ENCODE measurements at regions not wholly inside any gene's neighbourhood (a gene's known extent, or its start where the extent isn't known, plus 50 kb on each side); places are given as distances from the start of the nearest gene placed in this dataset.

- intact Hi-C loops (cut with micrococcal nuclease): no loop called here
- no peaks in the 10 kb centered on the region for H3K4me1 ChIP-seq (ENCODE audit: control insufficient read depth in 2 of 2, insufficient read depth in 2 of 2, low read length in 2 of 2)
- POLR2A ChIA-PET: no interaction called here
- no peaks in the 10 kb centered on the region for H3K79me2 ChIP-seq (ENCODE audit: control insufficient read depth, insufficient read depth, low read length)
- H3K36me3 ChIP-seq (replicated peaks in 1 of 2; ENCODE audit: control extremely low read depth in 1 of 2, control insufficient read depth in 1 of 2, extremely low read depth in 1 of 2, insufficient read depth in 2 of 2, low read length in 1 of 2): no peaks in the 10 kb centered on the region
- H2AFZ ChIP-seq (ENCODE audit: insufficient read depth, low read depth, low read length, poor library complexity, severe bottlenecking): no peak overlapping the region
- no peak overlapping the region for H3K27ac ChIP-seq (ENCODE audit: low read length in 2 of 2)
- Mint-ChIP-seq H3K9me3 (ENCODE audit: insufficient read depth) (peaks cover 2% of the 10 kb centered on the region), H3K27me3 (no peaks in the 10 kb centered on the region), H3K27ac (no peak overlapping the region), H3K4me3 (no peak overlapping the region), H3K4me1 (no peaks in the 10 kb centered on the region)
- H3K27me3 ChIP-seq (replicated peaks in 1 of 4; ENCODE audit: control extremely low read depth in 1 of 4, control insufficient read depth in 3 of 4, insufficient read depth in 4 of 4, low read length in 3 of 4): no peaks in the 10 kb centered on the region
- CTCF ChIA-PET: no interaction called here
- no peak overlapping the region for H3K9ac ChIP-seq (ENCODE audit: low read length)
- no CpG with 5 or more reads among the region's 2 CpGs for WGBS (ENCODE audit: insufficient coverage)
- ATAC-seq (ENCODE audit: low read depth) (no peak), DNase-seq (no peak)
- H3K4me3 ChIP-seq (ENCODE audit: control extremely low read depth in 1 of 5, extremely low read depth in 1 of 5, insufficient read depth in 1 of 5, low read depth in 2 of 5, low read length in 4 of 5): no peak overlapping the region
- no peak overlapping the region for H3K4me2 ChIP-seq (replicated peaks; ENCODE audit: low read depth, low read length, poor library complexity, severe bottlenecking)
- no peaks in the 10 kb centered on the region for H4K20me1 ChIP-seq (ENCODE audit: control insufficient read depth, insufficient read depth, low read length, poor library complexity, severe bottlenecking)
- no peaks in the 10 kb centered on the region for H3K9me3 ChIP-seq (ENCODE audit: control extremely low read depth in 1 of 3, control insufficient read depth in 2 of 3, insufficient read depth in 1 of 3, low read length in 2 of 3)
- no peak for TF ChIP-seq EZH2 (IDR thresholded peaks at IDR 0.05; ENCODE audit: borderline replicate concordance, insufficient read depth, low read depth, low read length, poor library complexity, severe bottlenecking)
- TF ChIP-seq, protein P1, sequence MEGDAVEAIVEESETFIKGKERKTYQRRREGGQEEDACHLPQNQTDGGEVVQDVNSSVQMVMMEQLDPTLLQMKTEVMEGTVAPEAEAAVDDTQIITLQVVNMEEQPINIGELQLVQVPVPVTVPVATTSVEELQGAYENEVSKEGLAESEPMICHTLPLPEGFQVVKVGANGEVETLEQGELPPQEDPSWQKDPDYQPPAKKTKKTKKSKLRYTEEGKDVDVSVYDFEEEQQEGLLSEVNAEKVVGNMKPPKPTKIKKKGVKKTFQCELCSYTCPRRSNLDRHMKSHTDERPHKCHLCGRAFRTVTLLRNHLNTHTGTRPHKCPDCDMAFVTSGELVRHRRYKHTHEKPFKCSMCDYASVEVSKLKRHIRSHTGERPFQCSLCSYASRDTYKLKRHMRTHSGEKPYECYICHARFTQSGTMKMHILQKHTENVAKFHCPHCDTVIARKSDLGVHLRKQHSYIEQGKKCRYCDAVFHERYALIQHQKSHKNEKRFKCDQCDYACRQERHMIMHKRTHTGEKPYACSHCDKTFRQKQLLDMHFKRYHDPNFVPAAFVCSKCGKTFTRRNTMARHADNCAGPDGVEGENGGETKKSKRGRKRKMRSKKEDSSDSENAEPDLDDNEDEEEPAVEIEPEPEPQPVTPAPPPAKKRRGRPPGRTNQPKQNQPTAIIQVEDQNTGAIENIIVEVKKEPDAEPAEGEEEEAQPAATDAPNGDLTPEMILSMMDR (IDR thresholded peaks at IDR 0.05): no peak
These were observed 332.0 kb downstream of the PCDH18 start for GRCh38 chr4:137200322-137200721.

DNA sequence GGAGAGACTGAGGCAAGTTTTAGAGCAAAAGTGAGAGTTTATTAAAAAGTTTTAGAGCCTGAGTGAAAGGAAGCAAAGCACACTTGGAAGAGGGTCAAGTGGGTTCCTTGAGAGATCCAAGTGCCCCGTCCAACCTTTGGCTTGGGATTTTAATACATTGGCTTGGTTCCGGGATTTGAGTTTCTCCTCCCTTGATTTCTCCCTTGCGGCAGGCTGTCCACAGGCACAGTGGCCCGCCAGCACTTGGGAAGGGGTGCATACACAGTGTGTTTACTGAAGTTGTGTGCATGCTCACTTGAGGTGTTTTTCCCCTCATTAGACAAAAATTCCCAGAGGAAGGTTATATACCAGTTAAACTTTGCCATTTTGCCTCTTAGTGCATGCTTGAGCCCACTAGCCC is 333.5 kb downstream of the PCDH18 start:
- Histone ChIP-seq H3K27me3 (replicated peaks in 1 of 4; ENCODE audit: control extremely low read depth in 1 of 4, control insufficient read depth in 3 of 4, insufficient read depth in 4 of 4, low read length in 3 of 4) (no peaks in the 10 kb centered on the region), H2AFZ (ENCODE audit: insufficient read depth, low read depth, low read length, poor library complexity, severe bottlenecking) (no peak overlapping the region), H3K4me1 (ENCODE audit: control insufficient read depth in 2 of 2, insufficient read depth in 2 of 2, low read length in 2 of 2) (no peaks in the 10 kb centered on the region), H3K4me3 (ENCODE audit: control extremely low read depth in 1 of 5, extremely low read depth in 1 of 5, insufficient read depth in 1 of 5, low read depth in 2 of 5, low read length in 4 of 5) (no peak overlapping the region), H3K9me3 (ENCODE audit: control extremely low read depth in 1 of 3, control insufficient read depth in 2 of 3, insufficient read depth in 1 of 3, low read length in 2 of 3) (no peaks in the 10 kb centered on the region), H3K27ac (ENCODE audit: low read length in 2 of 2) (no peak overlapping the region), H3K36me3 (replicated peaks in 1 of 2; ENCODE audit: control extremely low read depth in 1 of 2, control insufficient read depth in 1 of 2, extremely low read depth in 1 of 2, insufficient read depth in 2 of 2, low read length in 1 of 2) (no peaks in the 10 kb centered on the region), H3K4me2 (replicated peaks; ENCODE audit: low read depth, low read length, poor library complexity, severe bottlenecking) (no peak overlapping the region), H3K9ac (ENCODE audit: low read length) (no peak overlapping the region), H3K79me2 (ENCODE audit: control insufficient read depth, insufficient read depth, low read length) (no peaks in the 10 kb centered on the region), H4K20me1 (ENCODE audit: control insufficient read depth, insufficient read depth, low read length, poor library complexity, severe bottlenecking) (no peaks in the 10 kb centered on the region)
- POLR2A ChIA-PET: no interaction called here
- Mint-ChIP-seq H3K27me3 (no peaks in the 10 kb centered on the region), H3K4me3 (no peak overlapping the region), H3K4me1 (no peaks in the 10 kb centered on the region), H3K9me3 (ENCODE audit: insufficient read depth) (peaks cover 2% of the 10 kb centered on the region), H3K27ac (no peak overlapping the region)
- intact Hi-C loops (cut with micrococcal nuclease): no loop called here
- no peak for ATAC-seq (ENCODE audit: low read depth)
- 84% methylated on average over 2 of the region's 4 CpGs for WGBS (ENCODE audit: insufficient coverage)
- TF ChIP-seq, protein P1 (IDR thresholded peaks at IDR 0.05): no peak
- no peak for TF ChIP-seq EZH2 (IDR thresholded peaks at IDR 0.05; ENCODE audit: borderline replicate concordance, insufficient read depth, low read depth, low read length, poor library complexity, severe bottlenecking)
- no peak for DNase-seq
- CTCF ChIA-PET: no interaction called here
